ENCODE measurements at regions not wholly inside any gene's neighbourhood (a gene's known extent, or its start where the extent isn't known, plus 50 kb on each side); places are given as distances from the start of the nearest gene placed in this dataset.
A peak's percentile ranks its signal among the peaks of the same experiment; 100 is the strongest.
"Not testable (repeated sequence)": the region's sequence is repeated elsewhere in the genome, so short reads cannot be mapped to it uniquely, and the experiment has no call there.

DNA sequence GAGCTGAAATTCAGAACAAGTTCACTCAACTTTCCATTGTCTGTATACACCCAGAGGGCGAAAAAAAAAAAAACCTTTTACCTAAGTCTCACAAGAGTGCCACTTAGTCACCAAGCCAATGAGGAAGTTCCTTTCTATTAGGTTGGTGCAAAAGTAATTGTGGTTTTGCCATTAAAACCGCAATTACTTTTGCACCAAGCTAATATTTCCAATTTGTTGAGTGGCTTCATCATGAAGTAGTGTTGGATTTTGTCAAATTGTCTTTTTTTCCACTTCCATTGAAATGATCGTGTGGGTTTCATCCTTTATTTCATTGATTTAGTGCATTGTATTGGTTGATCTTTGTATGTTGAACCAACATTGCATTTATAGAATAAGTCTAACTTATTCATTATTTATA lies 253.9 kb downstream of the ZIC4 start:
- no peak for DNase-seq

- DNase-seq: no peak
Observed at GRCh38 chr3:147141516-147142288, 264.6 kb downstream of the ZIC4 start.

- DNase-seq: no peak
Observed at GRCh38 chr3:147139341-147139740, 267.0 kb downstream of the ZIC4 start.

GRCh38 chr3:147132168-147132567 lies 274.2 kb downstream of the ZIC4 start:
- no peak for DNase-seq

GRCh38 chr3:147130461-147130860 lies 275.9 kb downstream of the ZIC4 start:
- no peak for DNase-seq

DNA sequence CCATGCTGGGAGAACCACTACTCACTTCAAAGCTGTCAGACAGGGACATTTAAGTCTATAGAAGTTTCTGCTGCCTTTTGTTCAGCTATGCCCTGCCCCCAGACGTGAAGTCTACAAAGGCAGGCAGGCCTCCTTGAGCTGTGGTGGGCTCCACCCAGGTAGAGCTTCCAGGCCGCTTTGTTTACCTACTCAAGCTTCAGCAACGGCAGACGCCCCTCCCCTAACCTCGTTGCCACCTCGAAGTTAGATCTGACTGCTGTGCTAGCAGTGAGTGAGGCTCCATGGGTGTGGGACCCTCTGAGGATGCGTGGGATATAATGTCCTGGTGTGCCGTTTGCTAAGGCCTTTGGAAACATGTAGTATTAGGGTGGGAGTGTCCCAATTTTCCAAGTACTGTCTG lies 276.7 kb downstream of the ZIC4 start:
- DNase-seq: no peak

- no peak for DNase-seq
Observed at GRCh38 chr3:147122350-147122749, 284.0 kb downstream of the ZIC4 start.

DNA sequence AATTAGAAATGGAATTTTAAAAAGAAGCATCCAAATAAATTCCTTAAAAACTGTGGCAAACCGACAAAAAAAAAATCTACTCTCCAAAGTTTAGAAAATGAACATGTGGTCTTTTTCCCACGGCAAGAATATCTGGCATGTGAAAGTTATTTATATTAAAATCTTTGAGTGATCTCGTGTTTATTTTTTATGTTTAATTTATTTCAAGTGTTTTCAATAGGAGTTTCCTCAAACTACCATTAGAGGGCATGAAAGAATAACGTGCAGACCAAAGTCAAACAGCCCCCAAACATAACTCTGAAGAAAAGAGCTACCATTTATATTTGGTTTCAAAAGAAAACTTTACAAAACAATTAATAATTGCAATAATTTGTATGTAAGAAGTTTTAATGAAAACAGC lies 286.4 kb downstream of the ZIC4 start:
- no peak for DNase-seq

DNA sequence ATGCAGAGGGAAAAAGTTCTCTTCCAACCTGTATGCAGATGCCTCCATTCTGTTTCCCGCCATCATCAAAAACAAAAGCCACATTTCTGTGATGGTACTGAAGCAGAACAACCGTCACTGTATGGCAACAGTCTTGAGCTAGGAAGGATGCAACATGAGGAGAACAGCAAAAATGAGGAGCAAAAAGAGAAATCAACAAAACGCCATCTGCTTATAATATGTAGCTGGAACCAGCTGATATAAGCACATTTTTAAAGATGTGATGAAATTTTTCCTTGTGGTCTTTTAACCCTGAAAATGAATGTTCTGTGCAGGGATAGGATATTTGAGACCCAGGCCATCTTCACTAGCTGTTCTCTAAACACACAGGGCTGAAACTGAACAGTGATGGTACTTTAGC lies 287.0 kb downstream of the ZIC4 start:
- no peak for DNase-seq

- no peak for DNase-seq
Observed at GRCh38 chr3:147118611-147119010, 287.7 kb downstream of the ZIC4 start.

DNA sequence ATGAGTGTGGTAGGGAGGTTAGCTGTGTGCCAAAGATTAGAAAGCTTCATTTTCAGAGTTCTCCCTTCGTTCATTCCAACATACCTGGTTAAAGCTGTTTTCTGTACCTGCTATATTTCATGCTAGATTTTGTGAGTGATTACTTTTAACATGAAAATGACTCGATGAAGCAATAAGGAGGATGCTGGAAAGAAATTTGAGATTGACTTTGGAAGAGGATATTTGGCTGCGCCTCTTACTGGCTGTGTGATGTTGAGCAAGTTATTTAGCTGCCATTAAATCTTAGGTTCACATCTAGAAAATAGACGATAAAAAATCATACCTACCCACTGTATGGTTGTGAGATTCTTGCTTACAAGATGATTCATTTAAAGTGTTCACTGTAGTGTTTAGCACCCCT lies 288.7 kb downstream of the ZIC4 start:
- no peak for DNase-seq

DNA sequence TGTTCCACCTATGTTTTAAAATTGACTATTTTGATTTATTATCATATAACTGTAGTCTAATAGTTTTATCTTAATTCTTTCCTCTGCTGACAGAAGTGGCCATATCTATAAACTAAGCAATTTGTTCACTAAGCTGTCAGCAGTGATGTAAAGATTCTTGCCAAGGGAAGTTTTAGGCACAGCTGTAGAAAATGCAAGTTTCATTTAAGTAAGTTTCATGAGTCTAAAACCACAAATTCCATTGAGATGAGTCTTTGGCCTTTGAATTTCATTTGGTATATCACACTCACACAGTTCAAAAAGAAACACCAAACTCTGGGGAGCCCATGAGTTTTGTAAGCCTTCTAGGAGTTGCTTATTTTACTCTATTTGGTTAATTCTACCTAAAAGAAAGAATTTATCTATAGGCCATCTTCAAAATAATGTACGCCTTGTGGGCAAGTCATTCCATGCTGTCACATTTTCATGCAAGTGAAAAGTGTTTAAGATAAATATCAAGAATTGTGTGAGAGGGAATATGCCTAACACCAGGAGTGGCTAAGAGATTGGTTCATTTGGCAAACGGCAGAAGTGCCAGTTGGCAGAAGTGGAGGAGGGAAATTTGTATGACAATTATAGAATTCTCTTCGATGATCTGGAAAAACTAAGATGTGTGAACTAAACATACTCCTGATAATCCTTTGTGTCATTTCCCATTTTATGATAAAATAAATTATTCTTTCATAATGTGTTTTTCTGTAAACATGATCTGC lies 292.9 kb downstream of the ZIC4 start:
- no peak for DNase-seq

DNA sequence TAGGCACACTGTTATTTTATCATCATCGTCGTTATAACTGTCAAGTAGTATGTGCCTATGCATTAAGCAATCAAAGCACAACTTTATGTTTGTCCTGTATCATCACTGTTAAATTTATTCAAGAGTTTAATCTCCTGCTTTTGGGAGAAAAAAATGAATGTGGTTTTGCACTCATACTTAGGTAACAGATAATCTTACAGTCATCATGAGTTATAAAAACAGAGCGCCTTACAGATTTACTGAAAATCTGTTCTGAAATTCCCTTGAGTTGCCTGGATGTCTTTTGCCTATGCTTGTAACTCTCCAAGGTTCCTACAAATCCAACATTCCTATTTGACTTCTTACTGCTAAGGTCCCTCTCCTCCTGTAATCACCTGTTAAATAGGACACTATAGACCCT lies 307.3 kb downstream of the ZIC4 start:
- no peak for DNase-seq

DNA sequence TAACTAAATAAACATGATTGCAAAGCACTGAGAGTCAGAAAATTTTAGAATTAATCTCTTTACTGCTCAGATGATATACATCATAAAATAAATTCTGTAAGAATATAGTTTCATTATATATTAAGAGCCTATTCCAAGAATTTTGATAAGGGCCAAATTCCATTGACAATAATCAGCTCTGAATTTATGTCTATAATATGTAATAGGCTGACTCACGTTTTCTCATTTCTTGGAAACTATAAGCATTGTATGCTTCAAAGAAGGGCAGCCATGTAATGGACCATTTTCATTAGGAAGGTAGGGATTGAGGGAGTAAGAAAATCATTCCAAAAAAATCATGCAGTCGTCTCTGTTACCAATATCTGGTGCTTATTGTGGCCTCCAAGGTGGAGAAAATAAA lies 315.9 kb downstream of the ZIC4 start:
- DNase-seq: no peak

DNA sequence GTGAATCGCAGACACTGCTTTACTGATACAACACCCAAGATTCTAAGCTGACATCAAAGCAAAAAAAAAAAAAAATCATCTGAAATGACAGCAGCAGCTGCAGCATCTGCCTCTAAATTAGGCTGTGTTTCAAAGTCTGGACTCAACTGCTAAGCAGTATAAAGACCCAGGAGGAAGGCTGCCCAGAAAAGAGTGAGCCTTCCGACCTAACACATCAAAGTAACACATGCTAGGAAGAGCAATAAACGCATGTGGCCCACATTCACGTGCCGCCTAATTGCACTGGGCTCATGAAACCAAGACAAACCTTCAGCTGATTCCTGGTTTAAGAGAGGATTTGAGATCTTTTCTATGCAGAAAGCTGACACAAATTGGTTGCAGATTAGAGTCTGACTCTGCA lies 317.1 kb downstream of the ZIC4 start:
- no peak for DNase-seq

DNA sequence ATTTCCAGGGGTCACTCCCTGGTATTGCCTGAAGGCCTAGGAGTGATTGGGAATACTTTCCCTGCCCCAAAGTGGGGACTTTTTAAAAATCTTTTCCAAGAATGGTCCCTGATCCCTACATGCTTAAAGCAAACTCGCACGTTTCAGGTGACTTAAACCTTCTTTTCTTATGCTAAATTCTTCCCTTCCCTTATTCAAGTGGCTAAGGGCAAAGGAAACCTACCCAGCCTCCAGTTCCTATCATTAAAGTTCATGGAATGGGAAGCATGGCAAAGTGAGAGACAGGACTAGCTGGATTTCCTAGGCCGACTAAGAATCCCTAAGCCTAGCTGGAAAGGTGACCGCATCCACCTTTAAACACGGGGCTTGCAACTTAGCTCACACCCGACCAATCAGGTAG lies 346.8 kb downstream of the ZIC4 start:
- not testable (repeated sequence) for DNase-seq

- DNase-seq: no peak
Observed at GRCh38 chr3:147049821-147050220, 356.5 kb downstream of the ZIC4 start.

GRCh38 chr3:147049305-147049704 lies 357.0 kb downstream of the ZIC4 start:
- DNase-seq: no peak

DNA sequence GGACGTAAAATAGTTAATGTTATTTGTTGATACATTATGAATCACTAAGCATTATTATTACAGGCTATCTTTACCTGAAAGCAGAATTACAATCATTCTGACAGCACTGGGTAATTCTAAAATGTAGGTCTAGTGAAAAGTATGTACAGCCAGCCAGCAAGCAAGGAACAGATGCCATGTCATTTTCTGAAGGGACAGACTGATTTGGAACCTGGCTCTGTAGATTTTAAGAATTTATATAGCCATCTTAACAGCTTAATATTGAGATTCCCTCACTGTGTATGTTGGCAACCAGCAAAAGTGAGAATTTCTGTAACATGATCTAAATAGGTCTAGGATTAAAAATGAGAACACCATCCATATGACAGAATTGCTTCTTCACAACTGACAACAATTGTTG lies 359.4 kb downstream of the ZIC4 start:
- no peak for DNase-seq

DNA sequence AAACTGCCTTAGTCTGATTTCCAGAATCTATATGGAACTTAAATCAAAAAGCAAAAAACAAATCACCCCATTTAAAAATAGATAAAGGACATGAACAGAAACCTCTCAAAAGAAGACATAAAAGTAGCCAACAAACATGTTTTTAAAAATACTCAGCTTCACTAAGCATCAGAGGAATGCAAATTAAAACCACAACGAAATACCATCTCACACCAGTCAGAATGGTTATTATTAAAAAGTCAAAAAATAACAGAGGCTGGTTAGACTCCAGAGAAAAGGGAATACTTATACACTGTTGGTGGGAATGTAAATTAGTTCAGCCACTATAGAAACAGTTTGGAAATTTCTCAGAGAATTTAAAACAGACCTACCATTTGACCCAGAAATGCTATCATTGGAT lies 367.9 kb downstream of the ZIC4 start:
- no peak for DNase-seq

DNA sequence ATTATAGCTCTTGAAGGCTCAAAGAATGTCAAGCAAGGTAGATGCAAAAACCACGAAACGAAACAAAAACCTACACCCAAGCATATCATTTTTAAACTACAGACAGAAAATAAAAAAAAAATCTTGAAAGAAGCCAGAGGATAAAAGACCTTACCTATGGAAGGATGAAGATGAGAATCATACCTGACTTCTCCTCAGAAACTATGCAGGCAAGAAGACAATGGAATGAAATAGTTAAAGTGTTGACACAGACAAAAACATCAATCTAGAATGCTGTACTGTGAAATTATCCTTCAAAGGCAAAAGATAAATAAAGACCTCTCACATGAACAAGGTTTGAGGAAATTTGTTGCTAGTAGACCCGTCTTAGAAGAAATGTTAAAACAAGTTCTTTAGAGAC lies 372.0 kb downstream of the ZIC4 start:
- no peak for DNase-seq

DNA sequence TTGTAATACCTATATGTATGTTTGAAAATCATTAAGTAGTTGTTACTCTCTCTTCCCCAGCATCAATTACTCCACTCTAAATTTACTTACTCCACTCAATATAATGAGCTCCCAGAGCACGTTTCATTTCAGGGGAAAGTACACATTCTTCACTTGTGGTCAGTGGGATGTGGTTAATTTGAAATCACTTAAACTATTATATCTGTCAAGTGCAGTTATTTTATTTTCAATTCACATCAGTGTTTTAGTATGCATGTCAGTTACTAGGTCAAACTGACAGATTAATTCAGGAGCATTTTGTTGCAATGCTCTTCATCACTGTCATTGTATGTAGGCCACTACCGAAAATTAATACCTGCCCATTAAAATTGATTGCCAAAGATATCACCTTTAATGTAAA lies 376.1 kb downstream of the ZIC4 start:
- peak; percentile 19 for DNase-seq

GRCh38 chr3:147015334-147015733 lies 391.0 kb downstream of the ZIC4 start:
- DNase-seq: no peak

DNA sequence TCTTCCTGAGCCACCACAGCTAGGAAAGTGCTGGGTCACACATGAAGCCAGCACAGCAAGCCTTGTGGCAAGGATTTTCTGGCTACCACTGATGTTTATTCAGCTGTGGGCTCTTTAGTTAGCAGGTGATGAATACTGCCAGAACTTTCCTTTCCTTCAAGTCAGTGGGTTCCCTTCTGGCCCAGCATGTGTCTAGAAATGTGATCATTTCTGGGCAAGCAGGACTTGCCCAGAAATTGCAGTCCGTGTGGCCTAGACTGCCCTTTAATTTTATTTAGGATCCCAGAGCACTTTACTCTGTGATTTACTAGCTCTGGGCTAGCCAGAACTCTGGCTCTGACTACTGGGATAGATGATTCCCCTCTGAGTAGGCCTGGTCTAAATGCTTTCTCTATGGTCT lies 397.5 kb downstream of the ZIC4 start:
- no peak for DNase-seq

- DNase-seq: no peak
Observed at GRCh38 chr3:147008458-147008857, 397.9 kb downstream of the ZIC4 start.
